Stomach smooth muscle (tissue), 2 donors: ENCODE measurements at regions not wholly inside any gene's neighbourhood (a gene's known extent, or its start where the extent isn't known, plus 50 kb on each side); places are given as distances from the start of the nearest gene placed in this dataset.

ENCODE experiments used
- H3K27ac ChIP-seq: one replicate; pipeline ENCODE4 v1.7.0; 2013; ENCODE audit warnings: mild to moderate bottlenecking, low read length, inconsistent platforms
- H3K27me3 ChIP-seq, 2 donors: one replicate each; pipeline ENCODE4 v1.7.0; 2013; ENCODE audit warnings: low read length in 2 of 2; ENCODE audit not compliant: insufficient read depth in 2 of 2, control insufficient read depth in 1 of 2
- H3K36me3 ChIP-seq, 2 donors: one replicate each; pipeline ENCODE4 v1.7.0; 2013; ENCODE audit warnings: low read length in 2 of 2; ENCODE audit not compliant: control insufficient read depth in 2 of 2, insufficient read depth in 2 of 2
- H3K4me1 ChIP-seq: one replicate; pipeline ENCODE4 v1.7.0; 2013; ENCODE audit warnings: low read length; ENCODE audit not compliant: control insufficient read depth, insufficient read depth
- H3K4me3 ChIP-seq, 2 donors: one replicate each; pipeline ENCODE4 v1.7.0; 2013; ENCODE audit warnings: low read length in 2 of 2
- H3K9ac ChIP-seq, 2 donors: one replicate each; pipeline ENCODE4 v1.7.0; 2013; ENCODE audit warnings: low read length in 2 of 2, mild to moderate bottlenecking in 1 of 2
- H3K9me3 ChIP-seq, 2 donors: one replicate each; pipeline ENCODE4 v1.7.0; 2013; ENCODE audit warnings: low read length in 2 of 2; ENCODE audit not compliant: control insufficient read depth in 2 of 2
- donor health status: healthy.
- donor health status: Pancreatic carcinoma.

- peak overlapping the region in 1 of 2 donors; percentile 29 for H3K9ac ChIP-seq
- no peaks in the 10 kb centered on the region for H3K36me3 ChIP-seq
- no peaks in the 10 kb centered on the region for H3K4me1 ChIP-seq
- H3K4me3 ChIP-seq: no peak overlapping the region
- H3K9me3 ChIP-seq: no peaks in the 10 kb centered on the region
- H3K27me3 ChIP-seq: no peaks in the 10 kb centered on the region
- H3K27ac ChIP-seq: no peak overlapping the region
These were observed 65.4 kb upstream of the GK2 start for GRCh38 chr4:79473439-79473724.

- Histone ChIP-seq H3K9ac (no peak overlapping the region), H3K27me3 (no peaks in the 10 kb centered on the region), H3K4me1 (no peaks in the 10 kb centered on the region), H3K9me3 (no peaks in the 10 kb centered on the region), H3K36me3 (no peaks in the 10 kb centered on the region), H3K27ac (no peak overlapping the region), H3K4me3 (no peak overlapping the region)
These were observed 64.8 kb upstream of the GK2 start for GRCh38 chr4:79472693-79473438.

DNA sequence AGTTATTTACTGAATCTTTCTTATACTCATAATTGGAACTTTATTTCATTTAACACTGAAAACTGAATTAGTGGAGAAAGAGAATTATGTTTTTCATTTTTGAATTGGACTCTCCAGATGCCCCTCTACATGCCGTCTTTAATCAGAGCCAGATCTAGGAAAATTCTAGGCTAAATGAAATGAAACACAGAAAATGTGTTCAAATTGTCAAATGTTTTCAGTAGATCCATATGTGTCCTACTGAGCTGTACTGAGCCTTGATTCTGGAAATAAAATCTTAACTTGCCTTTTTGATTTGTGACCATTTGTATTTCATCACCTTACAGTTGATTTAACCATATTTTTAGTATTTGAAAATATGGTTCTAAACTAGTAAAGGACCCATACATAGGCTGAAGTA is 64.0 kb upstream of the GK2 start:
- Histone ChIP-seq H3K9ac (no peak overlapping the region), H3K9me3 (no peaks in the 10 kb centered on the region), H3K4me3 (no peak overlapping the region), H3K27me3 (no peaks in the 10 kb centered on the region), H3K4me1 (no peaks in the 10 kb centered on the region), H3K27ac (no peak overlapping the region), H3K36me3 (no peaks in the 10 kb centered on the region)

DNA sequence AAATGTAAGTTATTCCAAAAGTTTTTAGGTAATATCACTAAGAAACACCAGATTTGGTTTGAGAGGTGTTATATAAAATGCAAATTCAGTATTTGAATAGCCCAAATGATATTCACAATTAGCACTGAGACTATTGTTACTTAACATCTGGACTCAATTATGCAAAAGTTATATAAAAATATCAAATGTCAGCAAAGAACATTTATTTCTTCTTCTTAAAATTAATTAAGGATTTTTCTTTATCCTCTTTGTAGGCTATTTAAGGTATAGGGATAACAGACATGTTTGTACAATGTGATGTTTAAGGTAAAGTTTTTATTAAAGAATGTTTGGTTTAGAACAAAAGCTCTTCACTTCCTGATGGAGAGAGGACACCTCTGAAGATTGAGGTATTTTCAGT is 63.3 kb upstream of the GK2 start:
- Histone ChIP-seq H3K9me3 (no peaks in the 10 kb centered on the region), H3K4me1 (no peaks in the 10 kb centered on the region), H3K4me3 (no peak overlapping the region), H3K27me3 (no peaks in the 10 kb centered on the region), H3K9ac (no peak overlapping the region), H3K27ac (no peak overlapping the region), H3K36me3 (no peaks in the 10 kb centered on the region)

DNA sequence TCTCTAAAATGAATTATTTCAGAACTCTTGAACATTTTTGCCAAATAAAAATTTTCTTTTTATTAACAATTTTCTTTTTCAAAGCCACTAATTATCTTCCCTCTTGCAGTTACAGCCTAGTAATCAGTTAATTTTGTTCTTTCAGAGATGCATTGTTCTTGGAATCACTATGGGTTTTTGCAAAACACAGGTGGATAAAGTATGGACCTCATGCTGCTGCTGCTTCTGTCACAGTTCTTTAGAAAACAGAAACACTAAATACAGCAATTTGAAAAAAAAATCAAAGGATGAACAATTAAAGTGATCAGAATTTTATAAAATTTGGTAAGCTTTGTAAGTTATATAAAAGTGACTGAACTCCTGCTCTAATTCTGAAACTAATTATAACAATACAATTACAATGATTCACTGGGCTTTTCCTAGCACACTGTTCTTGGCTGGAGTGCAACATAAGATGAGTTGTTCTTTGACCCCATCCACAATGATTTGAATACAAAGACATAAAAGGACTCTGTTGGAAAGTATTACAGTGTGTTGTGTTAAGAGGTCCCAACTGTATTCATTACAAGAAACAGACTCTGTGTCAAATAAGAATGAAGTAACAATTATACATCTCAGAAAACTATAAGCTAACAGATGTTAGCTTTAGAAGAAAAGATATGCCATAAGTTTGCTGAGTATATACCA is 59.4 kb upstream of the GK2 start:
- H3K9ac ChIP-seq: peak overlapping the region in 1 of 2 donors; percentile 35
- H3K4me1 ChIP-seq: no peaks in the 10 kb centered on the region
- H3K4me3 ChIP-seq: no peak overlapping the region
- no peak overlapping the region for H3K27ac ChIP-seq
- no peaks in the 10 kb centered on the region for H3K9me3 ChIP-seq
- H3K36me3 ChIP-seq: no peaks in the 10 kb centered on the region
- no peaks in the 10 kb centered on the region for H3K27me3 ChIP-seq

GRCh38 chr4:79466621-79467020 is 58.6 kb upstream of the GK2 start:
- Histone ChIP-seq H3K9ac (no peak overlapping the region), H3K27ac (no peak overlapping the region), H3K4me1 (no peaks in the 10 kb centered on the region), H3K36me3 (no peaks in the 10 kb centered on the region), H3K4me3 (no peak overlapping the region), H3K27me3 (no peaks in the 10 kb centered on the region), H3K9me3 (no peaks in the 10 kb centered on the region)
